TTC549 (cell line): ENCODE measurements at regions not wholly inside any gene's neighbourhood (a gene's known extent, or its start where the extent isn't known, plus 50 kb on each side); places are given as distances from the start of the nearest gene placed in this dataset.

Experiments used
- FAIRE-seq: peaks from 2 replicates; lab custom pipeline; 2012; peaks lifted over from hg19 to GRCh38; lab: Jason Lieb, UNC

- no peak for FAIRE-seq
Measured at GRCh38 chr7:53521638-53522184, 486.3 kb downstream of the POM121L12 start.

DNA sequence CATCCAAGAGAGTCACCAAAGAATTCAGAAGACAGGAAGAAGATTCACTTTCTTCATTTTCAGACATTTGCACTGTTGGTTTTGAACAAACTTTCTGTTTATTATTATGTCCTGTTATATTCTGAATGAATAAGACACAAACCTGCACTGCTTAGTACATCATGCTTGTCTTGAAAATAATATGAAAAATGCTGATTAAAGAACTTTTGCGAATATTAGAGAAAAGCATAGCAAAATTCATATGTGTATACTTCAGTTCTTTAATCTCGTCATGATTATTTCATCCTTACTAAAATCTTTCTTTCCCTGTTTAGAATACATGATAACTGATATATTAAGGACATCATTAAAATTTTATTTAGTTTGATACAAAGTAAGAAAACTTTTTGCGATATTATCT is 504.1 kb downstream of the POM121L12 start:
- no peak for FAIRE-seq

DNA sequence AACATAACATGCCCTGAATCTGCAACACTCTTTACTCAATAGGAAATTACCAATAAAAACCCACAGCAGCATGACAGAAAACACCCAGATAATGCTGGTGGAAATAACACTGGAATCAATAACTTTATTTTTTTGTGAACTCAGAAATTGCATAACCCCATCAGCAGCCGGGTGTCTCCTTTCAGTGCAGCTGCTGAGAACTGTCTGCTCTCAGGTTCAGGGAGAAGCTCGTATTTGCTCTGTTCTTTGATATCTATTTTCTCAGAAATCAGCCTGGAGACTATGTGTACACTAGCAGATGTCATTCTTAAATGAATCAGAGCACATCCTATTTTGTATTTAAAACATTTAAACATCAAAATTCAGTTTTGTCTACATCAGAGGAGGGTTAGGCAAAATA is 506.0 kb downstream of the POM121L12 start:
- no peak for FAIRE-seq

- no peak for FAIRE-seq
Measured at GRCh38 chr7:53542157-53542556, 506.7 kb downstream of the POM121L12 start.
